Vagina (tissue), 2 donors: ENCODE measurements at regions not wholly inside any gene's neighbourhood (a gene's known extent, or its start where the extent isn't known, plus 50 kb on each side); places are given as distances from the start of the nearest gene placed in this dataset.

Experiments used
- DNase-seq, 2 donors: peaks; one replicate each; pipeline ENCODE4 v3.0.0-alpha.2; 2017; ENCODE audit errors: extremely low spot score in 2 of 2
- H3K27ac ChIP-seq: fragments of 200-600 bp; sonication (generic); one replicate; pipeline ENCODE4 v1.5.1; 2019
- H3K27me3 ChIP-seq: fragments of 200-600 bp; sonication (generic); one replicate; pipeline ENCODE4 v1.5.1; 2019
- H3K36me3 ChIP-seq, 2 donors: fragments of 200-600 bp; sonication (generic); one replicate each; pipeline ENCODE4 v1.5.1; 2017 to 2019
- H3K4me1 ChIP-seq: fragments of 200-600 bp; sonication (generic); one replicate; pipeline ENCODE4 v1.5.1; 2019
- H3K4me3 ChIP-seq, 2 donors: fragments of 200-600 bp; sonication (generic); 1 replicate in 1 of 2; 2 replicates in 1 of 2; pipeline ENCODE4 v1.5.1; 2016 to 2019
- H3K9me3 ChIP-seq: fragments of 200-600 bp; sonication (generic); one replicate; pipeline ENCODE4 v1.5.1; 2019
- POLR2A ChIP-seq, 2 donors: fragments of 450-650 bp; IDR thresholded peaks; one replicate each; pipeline ENCODE4 v1.6.1; 2017; ENCODE audit warnings: antibody characterized with exemption in 2 of 2, mild to moderate bottlenecking in 2 of 2, moderate library complexity in 2 of 2
- POLR2AphosphoS5 ChIP-seq, 2 donors: sonication (generic); formaldehyde crosslinking; IDR thresholded peaks; one replicate each; pipeline ENCODE4 v1.9.0; 2017; ENCODE audit warnings: antibody characterized with exemption in 2 of 2, mild to moderate bottlenecking in 2 of 2, low read depth in 1 of 2; ENCODE audit not compliant: insufficient read depth in 1 of 2
- intact Hi-C: fragments of 100-400 bp; cut with DNase I; formaldehyde crosslinking; loops from one replicate; pipeline ENCODE4 v1.15.1; 2023
- TF ChIP-seq, protein P1 (sequence below), 3 experiments: fragments of 450-650 bp in 2 of 3; fragments of 200-600 bp in 1 of 3; sonication (generic) in 1 of 3; IDR thresholded peaks; one replicate each; pipeline ENCODE4 v1.5.1; 2017 to 2019; ENCODE audit warnings: antibody characterized with exemption in 3 of 3, mild to moderate bottlenecking in 2 of 3, moderate library complexity in 2 of 3

DNA sequence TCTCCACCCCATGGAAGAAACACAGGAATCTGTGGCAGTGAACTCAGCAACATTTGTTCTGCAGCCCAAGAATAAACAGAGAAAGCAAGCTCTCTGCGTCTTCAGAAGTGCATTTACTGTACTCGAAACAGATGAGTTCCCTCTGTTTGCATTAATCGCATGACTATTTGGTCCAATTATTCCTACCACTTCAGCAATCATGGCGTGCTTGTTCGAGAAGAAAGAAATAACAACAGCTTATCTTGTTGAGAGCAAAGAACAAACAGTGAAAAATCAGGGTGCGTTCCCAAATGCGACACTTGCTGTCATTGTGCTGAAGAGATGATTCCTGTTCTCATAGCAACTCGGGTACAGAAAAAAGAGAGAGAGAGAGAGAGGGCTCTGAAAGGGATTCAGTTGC, 445.3 kb upstream of the MAF start:
- TF ChIP-seq POLR2A (IDR thresholded peaks at IDR 0.05) (no peak), POLR2AphosphoS5 (IDR thresholded peaks at IDR 0.05; ENCODE audit: insufficient read depth in 1 of 2, low read depth in 1 of 2) (no peak)
- TF ChIP-seq, protein P1, sequence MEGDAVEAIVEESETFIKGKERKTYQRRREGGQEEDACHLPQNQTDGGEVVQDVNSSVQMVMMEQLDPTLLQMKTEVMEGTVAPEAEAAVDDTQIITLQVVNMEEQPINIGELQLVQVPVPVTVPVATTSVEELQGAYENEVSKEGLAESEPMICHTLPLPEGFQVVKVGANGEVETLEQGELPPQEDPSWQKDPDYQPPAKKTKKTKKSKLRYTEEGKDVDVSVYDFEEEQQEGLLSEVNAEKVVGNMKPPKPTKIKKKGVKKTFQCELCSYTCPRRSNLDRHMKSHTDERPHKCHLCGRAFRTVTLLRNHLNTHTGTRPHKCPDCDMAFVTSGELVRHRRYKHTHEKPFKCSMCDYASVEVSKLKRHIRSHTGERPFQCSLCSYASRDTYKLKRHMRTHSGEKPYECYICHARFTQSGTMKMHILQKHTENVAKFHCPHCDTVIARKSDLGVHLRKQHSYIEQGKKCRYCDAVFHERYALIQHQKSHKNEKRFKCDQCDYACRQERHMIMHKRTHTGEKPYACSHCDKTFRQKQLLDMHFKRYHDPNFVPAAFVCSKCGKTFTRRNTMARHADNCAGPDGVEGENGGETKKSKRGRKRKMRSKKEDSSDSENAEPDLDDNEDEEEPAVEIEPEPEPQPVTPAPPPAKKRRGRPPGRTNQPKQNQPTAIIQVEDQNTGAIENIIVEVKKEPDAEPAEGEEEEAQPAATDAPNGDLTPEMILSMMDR (IDR thresholded peaks at IDR 0.05): no peak
- intact Hi-C loops: no loop called here
- Histone ChIP-seq H3K4me3 (no peak overlapping the region), H3K9me3 (no peaks in the 10 kb centered on the region), H3K36me3 (no peaks in the 10 kb centered on the region), H3K27me3 (no peaks in the 10 kb centered on the region), H3K4me1 (peaks cover 7% of the 10 kb centered on the region), H3K27ac (no peak overlapping the region)
- no peak for DNase-seq

DNA sequence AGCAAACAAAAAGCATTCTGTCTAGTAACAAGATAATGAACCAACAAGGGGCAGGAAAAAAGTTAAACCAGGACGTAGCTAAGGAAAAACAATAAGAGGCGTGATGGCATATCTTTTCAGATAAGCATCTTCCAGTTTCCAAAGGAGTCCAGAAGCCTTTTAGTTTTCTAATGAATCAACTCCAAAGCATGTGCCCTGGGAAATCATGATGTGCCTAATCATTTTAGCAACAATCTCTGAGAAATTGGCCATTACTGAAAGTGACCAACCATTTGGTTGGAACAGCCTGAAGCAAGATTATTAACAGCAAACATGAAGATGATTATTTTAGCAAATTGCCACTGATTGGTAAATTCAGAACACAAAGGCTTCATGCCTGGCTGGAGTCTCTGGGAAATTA, 440.9 kb upstream of the MAF start:
- Histone ChIP-seq H3K27me3 (no peaks in the 10 kb centered on the region), H3K27ac (no peak overlapping the region), H3K36me3 (no peaks in the 10 kb centered on the region), H3K4me1 (peaks cover 7% of the 10 kb centered on the region), H3K9me3 (no peaks in the 10 kb centered on the region), H3K4me3 (no peak overlapping the region)
- no peak for TF ChIP-seq POLR2A (IDR thresholded peaks at IDR 0.05)
- TF ChIP-seq, protein P1 (IDR thresholded peaks at IDR 0.05): no peak
- TF ChIP-seq POLR2AphosphoS5 (IDR thresholded peaks at IDR 0.05; ENCODE audit: insufficient read depth in 1 of 2, low read depth in 1 of 2): no peak
- DNase-seq: no peak
- intact Hi-C loops: no loop called here

DNA sequence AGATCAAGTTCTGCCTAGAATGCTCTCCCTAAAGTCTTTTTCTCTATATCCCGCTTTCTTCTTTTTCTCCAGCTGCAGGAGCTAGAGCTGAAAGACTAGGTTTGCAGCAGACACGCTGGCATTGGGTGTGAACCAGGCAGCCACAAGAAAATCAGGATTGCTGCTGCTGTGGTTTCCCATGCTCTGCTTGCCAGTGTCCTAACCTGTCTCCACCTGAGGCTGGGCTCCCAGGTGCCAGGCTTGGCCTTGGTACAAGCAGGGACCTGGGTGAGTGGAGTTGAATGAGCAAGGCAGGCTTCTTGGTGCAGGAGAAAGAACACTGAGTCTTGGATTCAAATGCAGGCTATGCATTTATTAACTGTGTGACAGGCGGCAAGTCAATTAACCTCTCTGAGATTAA, 440.3 kb upstream of the MAF start:
- Histone ChIP-seq H3K9me3 (no peaks in the 10 kb centered on the region), H3K27me3 (no peaks in the 10 kb centered on the region), H3K27ac (no peak overlapping the region), H3K4me1 (peaks cover 7% of the 10 kb centered on the region), H3K36me3 (no peaks in the 10 kb centered on the region), H3K4me3 (no peak overlapping the region)
- intact Hi-C loops: no loop called here
- DNase-seq: no peak
- TF ChIP-seq POLR2A (IDR thresholded peaks at IDR 0.05) (no peak), POLR2AphosphoS5 (IDR thresholded peaks at IDR 0.05; ENCODE audit: insufficient read depth in 1 of 2, low read depth in 1 of 2) (no peak)
- TF ChIP-seq, protein P1 (IDR thresholded peaks at IDR 0.05): no peak

DNA sequence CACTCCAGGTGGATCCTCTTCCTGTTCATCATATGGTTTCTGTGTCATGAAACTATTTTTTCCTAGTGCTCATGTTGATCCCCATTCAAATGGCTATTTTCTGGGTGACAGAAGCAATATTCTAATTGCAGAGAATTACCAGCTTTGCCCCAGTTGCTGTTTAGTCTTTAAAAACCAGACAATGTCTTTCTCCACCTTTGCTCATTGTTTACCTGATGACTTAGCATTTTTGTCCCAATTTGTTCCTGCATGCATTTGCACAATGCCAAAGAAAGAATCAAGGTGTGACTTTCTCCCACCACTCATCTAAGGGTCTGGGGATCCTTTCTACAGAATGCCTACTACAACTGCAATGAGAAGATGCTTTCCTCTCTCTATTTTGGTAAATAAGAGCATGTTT, 439.9 kb upstream of the MAF start:
- Histone ChIP-seq H3K9me3 (no peaks in the 10 kb centered on the region), H3K4me1 (peaks cover 7% of the 10 kb centered on the region), H3K27me3 (no peaks in the 10 kb centered on the region), H3K27ac (no peak overlapping the region), H3K4me3 (no peak overlapping the region), H3K36me3 (no peaks in the 10 kb centered on the region)
- DNase-seq: no peak
- intact Hi-C loops: no loop called here
- TF ChIP-seq POLR2A (IDR thresholded peaks at IDR 0.05) (no peak), POLR2AphosphoS5 (IDR thresholded peaks at IDR 0.05; ENCODE audit: insufficient read depth in 1 of 2, low read depth in 1 of 2) (no peak)
- TF ChIP-seq, protein P1 (IDR thresholded peaks at IDR 0.05): no peak

DNA sequence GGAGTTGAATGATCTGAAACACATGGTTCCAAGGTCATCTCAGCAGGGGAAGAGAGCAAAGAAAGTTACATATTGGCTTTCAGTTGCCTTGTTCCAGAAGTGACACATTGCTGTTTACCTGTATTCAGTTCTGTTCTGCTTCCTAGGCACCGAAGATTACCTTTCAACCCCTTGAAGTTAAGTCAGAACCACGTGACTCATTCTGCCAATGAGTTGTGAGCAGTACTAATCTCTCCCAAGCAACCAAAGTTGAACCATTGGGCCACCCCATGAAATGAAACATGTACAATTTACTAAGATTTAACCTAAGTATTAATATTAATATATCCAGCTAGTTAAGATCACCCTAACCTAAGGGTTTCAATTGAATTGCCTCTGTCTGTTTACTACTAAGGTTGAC, 439.2 kb upstream of the MAF start:
- no peak for DNase-seq
- Histone ChIP-seq H3K4me1 (peaks cover 7% of the 10 kb centered on the region), H3K27ac (no peak overlapping the region), H3K9me3 (no peaks in the 10 kb centered on the region), H3K27me3 (no peaks in the 10 kb centered on the region), H3K36me3 (no peaks in the 10 kb centered on the region), H3K4me3 (no peak overlapping the region)
- intact Hi-C loops: no loop called here
- TF ChIP-seq POLR2AphosphoS5 (IDR thresholded peaks at IDR 0.05; ENCODE audit: insufficient read depth in 1 of 2, low read depth in 1 of 2) (no peak), POLR2A (IDR thresholded peaks at IDR 0.05) (no peak)
- TF ChIP-seq, protein P1 (IDR thresholded peaks at IDR 0.05): no peak
